Urinary bladder (tissue), 3 donors: ENCODE measurements at regions not wholly inside any gene's neighbourhood (a gene's known extent, or its start where the extent isn't known, plus 50 kb on each side); places are given as distances from the start of the nearest gene placed in this dataset.

Experiments used
- DNase-seq: peaks from one replicate; pipeline ENCODE4 v3.0.0-alpha.2; 2015; ENCODE audit errors: extremely low spot score
- H3K27ac ChIP-seq: one replicate; pipeline ENCODE4 v1.5.1; 2013; ENCODE audit warnings: low read depth, mild to moderate bottlenecking, moderate library complexity
- H3K36me3 ChIP-seq: one replicate; pipeline ENCODE4 v1.6.1; 2013; ENCODE audit warnings: mild to moderate bottlenecking, moderate library complexity; ENCODE audit not compliant: insufficient read depth
- H3K4me1 ChIP-seq: one replicate; pipeline ENCODE4 v1.6.1; 2013; ENCODE audit warnings: mild to moderate bottlenecking, moderate library complexity; ENCODE audit not compliant: insufficient read depth
- H3K4me3 ChIP-seq: one replicate; pipeline ENCODE4 v1.5.1; 2013; ENCODE audit warnings: low read depth, low read length
- WGBS: extraction: QIAGEN DNeasy Blood & Tissue Kit; methylation state at CpG from one replicate; pipeline ENCODE4 v1.1.7; 2013; 5-methylcytosine and 5-hydroxymethylcytosine counted together
- donor health status: healthy with polysubstance abuse.
- donor health status: healthy.

DNA sequence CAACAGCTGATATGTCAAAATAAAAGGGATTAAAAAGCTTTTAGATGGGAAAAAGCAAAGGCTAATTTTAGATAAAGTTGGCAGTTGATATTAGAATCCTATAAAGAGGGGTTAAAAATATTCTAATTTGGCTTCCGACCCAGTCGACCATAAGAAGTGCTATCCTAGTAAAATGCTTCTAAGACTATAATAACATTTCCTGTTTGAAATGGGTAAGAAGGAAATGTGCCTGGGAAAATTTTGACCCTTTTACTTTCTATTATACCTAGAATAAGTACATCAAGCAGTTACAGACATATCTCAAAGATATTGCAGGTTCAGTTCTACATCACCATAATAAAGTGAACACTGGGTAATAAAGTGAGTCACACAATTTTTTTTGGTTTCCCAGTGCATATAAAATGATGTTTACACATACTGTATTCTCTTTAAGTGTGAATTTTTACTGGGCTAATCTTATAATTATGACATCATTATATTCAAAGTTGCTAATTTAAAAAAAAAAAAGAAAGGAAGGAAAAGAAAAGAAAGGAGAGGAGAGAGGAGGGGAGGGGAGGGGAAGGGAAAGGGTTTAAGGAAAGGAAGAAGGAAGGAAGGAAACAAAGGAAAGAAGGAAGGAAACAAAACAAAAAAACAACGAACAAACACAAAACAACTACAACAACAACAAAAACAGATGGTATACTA is 308.2 kb upstream of the NR5A2 start:
- Histone ChIP-seq H3K36me3 (no peaks in the 10 kb centered on the region), H3K4me3 (no peak overlapping the region), H3K4me1 (no peaks in the 10 kb centered on the region), H3K27ac (no peak overlapping the region)
- WGBS = 42% methylated on average over 3 of the region's 3 CpGs
- DNase-seq = no peak

DNA sequence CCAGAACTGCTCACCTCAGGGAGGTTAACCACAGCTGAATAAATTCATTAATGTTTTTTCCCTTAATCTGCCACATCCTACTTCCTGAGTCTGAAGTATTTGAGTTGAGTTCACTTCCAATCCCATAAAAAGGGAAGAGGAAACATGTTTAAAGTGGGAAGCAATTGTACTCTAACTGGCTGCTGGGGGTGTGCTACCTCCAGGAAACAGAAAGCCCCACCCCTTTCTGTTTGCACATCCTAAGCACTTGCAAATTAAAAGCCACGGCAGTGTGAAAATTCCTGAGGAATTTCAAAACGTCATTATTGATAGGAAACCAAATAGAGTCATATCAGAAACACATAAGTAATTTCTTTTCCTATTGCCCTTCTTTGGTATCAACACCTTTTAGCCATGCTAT is 307.0 kb upstream of the NR5A2 start:
- 4% methylated on average over 2 of the region's 2 CpGs for WGBS
- no peak overlapping the region for H3K4me3 ChIP-seq
- H3K27ac ChIP-seq = no peak overlapping the region
- H3K4me1 ChIP-seq = no peaks in the 10 kb centered on the region
- no peak for DNase-seq
- no peaks in the 10 kb centered on the region for H3K36me3 ChIP-seq

DNA sequence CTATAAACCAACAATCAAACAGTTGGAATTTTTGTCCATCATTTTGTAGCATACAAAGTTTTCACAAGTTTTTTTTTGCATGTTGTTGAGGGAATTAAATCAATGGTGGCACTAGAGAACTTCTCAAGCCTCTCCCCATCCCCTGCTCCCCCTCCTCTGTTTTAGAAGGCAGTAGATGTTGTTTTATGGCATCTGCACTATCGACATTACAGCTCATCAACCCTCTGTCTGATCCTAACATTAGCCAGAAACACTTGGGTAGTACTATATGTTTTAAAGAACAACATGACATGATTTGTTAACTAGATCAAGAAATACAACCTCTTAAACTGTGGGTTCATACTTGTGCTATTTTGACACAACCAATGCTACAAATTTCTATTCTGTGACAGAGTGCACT is 306.5 kb upstream of the NR5A2 start:
- Histone ChIP-seq H3K36me3 (no peaks in the 10 kb centered on the region), H3K4me1 (no peaks in the 10 kb centered on the region), H3K4me3 (no peak overlapping the region), H3K27ac (no peak overlapping the region)
- 25% methylated on average over 1 of the region's 1 CpG for WGBS
- no peak for DNase-seq

DNA sequence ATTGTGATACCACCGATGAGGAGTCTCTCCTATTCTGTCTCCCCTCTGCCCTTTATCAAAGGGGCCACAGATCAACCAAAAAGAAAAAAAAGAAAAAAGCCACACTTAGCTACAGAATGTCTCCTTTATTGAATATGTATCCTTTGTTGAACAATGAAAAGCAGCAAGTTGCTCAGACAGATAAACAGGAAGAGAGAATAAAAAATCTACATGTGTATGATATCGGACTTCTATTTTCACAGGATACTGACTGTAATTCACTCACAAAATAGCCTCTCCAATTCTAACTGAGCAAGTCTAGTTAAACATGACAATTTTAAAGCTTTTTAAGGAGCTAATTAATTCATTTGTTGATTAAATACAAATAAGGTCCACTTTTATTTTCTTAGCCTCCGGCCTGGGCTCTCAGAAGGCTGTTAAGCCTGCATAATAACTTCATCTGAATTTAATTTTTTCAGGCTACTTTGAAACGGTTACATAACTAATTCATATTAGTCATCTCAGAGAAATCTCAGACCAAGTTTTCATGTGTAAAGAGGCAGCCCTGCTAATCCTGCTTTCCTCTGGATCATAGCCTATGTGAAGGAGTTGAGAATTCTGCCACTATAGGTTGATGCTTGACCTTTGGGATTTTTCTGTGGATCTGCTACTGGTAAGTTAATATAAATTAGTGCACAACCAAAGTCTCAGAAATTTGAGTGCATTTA is 304.1 kb upstream of the NR5A2 start:
- Histone ChIP-seq H3K36me3 (no peaks in the 10 kb centered on the region), H3K4me3 (no peak overlapping the region), H3K27ac (no peak overlapping the region), H3K4me1 (no peaks in the 10 kb centered on the region)
- 55% methylated on average over 4 of the region's 4 CpGs for whole genome bisulfite sequencing
- no peak for DNase-seq

DNA sequence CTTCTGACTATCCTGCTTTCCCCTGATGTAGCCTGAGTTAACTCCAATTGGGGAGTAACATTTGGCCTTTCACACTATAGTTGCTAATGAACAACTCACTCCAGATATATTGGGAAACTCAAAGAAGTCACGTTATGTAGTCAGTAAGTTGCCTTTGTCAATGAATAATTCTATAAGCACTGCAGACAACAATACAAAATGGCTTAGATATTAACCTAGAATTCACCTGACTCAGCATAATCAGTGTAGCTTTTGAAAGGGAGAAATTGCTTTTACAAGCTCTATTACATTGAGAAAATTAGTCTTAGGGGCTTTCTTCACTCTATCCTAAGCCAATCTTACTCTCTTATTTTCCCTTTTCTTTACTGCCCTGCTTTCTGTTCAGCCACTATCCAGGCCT is 303.5 kb upstream of the NR5A2 start:
- WGBS = 89% methylated on average over 1 of the region's 1 CpG
- no peak for DNase-seq
- no peaks in the 10 kb centered on the region for H3K36me3 ChIP-seq
- no peak overlapping the region for H3K27ac ChIP-seq
- H3K4me3 ChIP-seq = no peak overlapping the region
- no peaks in the 10 kb centered on the region for H3K4me1 ChIP-seq

DNA sequence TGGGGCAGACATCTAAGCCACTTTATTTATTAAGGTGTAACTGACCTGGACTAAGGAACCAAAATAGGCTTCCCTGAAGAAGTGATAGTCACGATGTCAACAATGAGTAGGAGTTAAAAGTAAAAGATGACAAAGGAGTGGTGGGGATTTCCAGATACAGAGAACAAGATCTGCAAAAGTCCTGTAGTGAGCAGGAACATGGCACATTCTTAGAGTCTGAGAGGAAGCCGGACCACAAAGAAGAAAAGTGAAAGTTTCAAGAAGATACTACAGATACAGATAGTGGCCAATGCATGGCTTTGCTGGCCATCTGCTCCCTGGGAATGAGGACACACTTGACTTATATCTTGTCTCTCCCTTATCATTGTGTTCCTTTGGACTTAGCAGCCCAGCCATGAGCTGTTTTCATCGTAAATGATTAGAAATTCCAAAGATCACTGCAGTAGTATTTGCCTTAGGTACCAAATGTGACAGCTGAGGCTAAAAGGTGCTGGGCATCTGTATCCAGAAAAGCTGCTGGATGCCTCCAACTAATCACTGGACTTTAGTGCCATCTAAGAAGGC is 302.4 kb upstream of the NR5A2 start:
- DNase-seq = no peak
- Histone ChIP-seq H3K27ac (no peak overlapping the region), H3K4me1 (no peaks in the 10 kb centered on the region), H3K4me3 (no peak overlapping the region), H3K36me3 (no peaks in the 10 kb centered on the region)
- WGBS = 78% methylated on average over 3 of the region's 3 CpGs

DNA sequence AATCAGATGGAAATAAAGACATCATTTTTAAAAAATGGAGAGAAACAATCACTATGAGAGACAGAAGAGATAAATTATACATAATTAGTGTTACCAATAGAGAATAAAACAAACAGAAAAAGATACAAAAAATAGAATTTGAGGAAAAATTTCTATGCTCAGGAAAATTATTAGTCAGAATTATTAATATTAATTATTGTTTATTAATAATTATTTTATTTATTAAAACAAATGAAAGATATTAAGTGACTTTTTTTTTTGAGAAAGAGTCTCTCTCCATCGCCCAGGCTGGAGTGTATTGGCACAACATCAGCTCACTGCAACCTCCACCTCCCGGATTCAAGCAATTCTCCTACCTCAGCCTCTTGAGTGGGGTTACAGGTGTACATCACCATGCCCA is 299.8 kb upstream of the NR5A2 start:
- Histone ChIP-seq H3K4me3 (no peak overlapping the region), H3K36me3 (no peaks in the 10 kb centered on the region), H3K4me1 (no peaks in the 10 kb centered on the region), H3K27ac (no peak overlapping the region)
- DNase-seq = no peak
- 95% methylated on average over 2 of the region's 2 CpGs for WGBS

DNA sequence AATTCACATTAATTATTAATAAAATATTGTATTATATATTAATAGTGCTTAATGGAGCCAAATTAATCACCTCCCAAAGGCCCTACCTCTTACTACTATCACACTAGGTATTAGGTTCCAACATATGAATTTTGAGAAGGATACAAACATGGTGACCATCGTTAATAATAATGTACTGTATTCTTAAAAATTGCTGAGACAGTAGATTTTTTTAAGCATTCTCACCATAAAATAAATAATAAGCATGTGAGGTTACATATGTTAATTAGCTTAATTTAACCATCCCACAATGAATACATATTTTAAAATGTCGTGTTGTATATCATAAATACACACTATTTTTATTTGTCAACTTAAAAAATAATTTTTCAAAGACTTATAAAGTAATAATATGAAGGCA is 299.2 kb upstream of the NR5A2 start:
- 84% methylated on average over 2 of the region's 2 CpGs for WGBS
- no peak for DNase-seq
- Histone ChIP-seq H3K36me3 (no peaks in the 10 kb centered on the region), H3K4me3 (no peak overlapping the region), H3K4me1 (no peaks in the 10 kb centered on the region), H3K27ac (no peak overlapping the region)

DNA sequence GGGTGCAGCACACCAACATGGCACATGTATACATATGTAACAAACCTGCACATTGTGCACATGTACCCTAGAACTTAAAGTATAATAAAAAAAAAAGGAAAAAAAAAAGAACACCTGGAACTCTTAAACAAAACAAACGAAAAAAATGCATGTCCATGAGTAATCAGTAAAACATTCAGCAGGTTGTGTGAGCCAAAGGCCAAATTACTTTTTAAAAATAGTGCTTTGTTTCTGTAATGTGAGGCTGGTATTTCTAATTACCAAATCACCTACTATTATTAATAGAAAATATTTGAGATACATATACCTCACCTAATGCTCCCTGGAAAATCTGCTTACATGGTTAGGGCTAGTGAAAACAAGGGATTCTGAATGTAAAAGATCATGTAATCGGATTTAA is 294.4 kb upstream of the NR5A2 start:
- 64% methylated on average over 2 of the region's 2 CpGs for WGBS

DNA sequence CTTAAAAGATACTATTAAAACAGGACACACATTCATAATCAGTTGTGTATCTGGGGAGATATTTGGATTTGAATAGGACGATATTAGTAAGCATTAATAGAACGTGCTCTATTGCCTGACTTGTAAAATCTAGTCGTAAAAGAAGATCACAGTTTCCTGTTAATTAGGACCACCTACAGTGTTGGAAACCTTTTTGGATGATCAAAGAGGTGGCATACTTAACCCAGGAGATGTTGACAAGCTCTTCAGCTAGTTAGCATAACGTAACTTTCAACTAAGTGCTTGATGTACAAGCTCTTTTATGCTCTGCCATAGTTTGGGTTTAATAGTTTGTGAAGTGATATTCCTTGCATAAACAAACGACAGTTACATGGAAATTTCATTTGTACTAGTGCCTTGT is 293.3 kb upstream of the NR5A2 start:
- no peak overlapping the region for H3K27ac ChIP-seq
- WGBS = 12% methylated on average over 5 of the region's 5 CpGs
- H3K4me3 ChIP-seq = no peak overlapping the region
- H3K4me1 ChIP-seq = no peaks in the 10 kb centered on the region
- DNase-seq = no peak
- H3K36me3 ChIP-seq = no peaks in the 10 kb centered on the region

More for the DNA sequence above, 294.4 kb upstream of the NR5A2 start:
- DNase-seq = no peak
- Histone ChIP-seq H3K36me3 (no peaks in the 10 kb centered on the region), H3K27ac (no peak overlapping the region), H3K4me1 (no peaks in the 10 kb centered on the region), H3K4me3 (no peak overlapping the region)

DNA sequence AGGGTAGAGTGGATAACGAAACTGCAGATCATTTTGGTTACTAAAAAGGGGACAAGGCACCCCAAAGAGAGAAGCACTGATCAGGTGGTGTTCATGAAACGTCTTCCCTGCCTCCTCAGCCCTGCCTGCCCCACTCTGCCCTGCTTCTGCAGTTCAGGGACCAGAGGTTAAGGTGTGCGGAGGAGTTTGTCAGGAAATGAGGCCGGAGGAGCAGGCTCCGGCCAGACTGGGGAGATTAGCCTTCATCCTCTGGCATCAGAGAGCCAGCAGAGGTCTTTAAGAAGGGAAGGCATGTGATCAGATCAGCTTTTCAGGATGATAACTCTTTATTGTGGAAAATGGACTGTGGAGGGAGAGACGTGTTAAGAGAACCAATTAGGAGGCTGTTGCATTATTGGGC is 291.9 kb upstream of the NR5A2 start:
- DNase-seq = no peak
- 39% methylated on average over 6 of the region's 6 CpGs for WGBS
- H3K4me3 ChIP-seq = no peak overlapping the region
- H3K36me3 ChIP-seq = no peaks in the 10 kb centered on the region
- no peak overlapping the region for H3K27ac ChIP-seq
- H3K4me1 ChIP-seq = no peaks in the 10 kb centered on the region

DNA sequence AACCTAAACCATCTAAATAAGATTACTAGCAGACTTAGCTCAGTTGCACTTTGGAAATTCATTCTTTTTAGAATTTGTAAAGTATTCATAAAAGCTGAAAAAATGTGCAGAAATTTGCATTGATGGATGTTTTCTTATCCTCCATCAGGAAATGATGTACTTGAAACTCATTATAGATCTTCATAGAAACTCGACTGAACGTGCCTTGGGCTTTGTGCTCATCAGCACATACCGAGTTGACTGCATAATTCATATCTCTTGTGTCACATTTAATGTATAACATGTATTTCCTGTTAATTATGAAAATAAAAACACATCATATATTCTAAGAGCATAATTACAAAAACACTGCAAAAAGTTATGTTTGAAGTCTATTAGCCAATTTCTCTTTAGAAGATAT is 290.9 kb upstream of the NR5A2 start:
- DNase-seq = no peak
- Histone ChIP-seq H3K36me3 (no peaks in the 10 kb centered on the region), H3K4me3 (no peak overlapping the region), H3K27ac (no peak overlapping the region), H3K4me1 (no peaks in the 10 kb centered on the region)
- WGBS = 50% methylated on average over 3 of the region's 3 CpGs

DNA sequence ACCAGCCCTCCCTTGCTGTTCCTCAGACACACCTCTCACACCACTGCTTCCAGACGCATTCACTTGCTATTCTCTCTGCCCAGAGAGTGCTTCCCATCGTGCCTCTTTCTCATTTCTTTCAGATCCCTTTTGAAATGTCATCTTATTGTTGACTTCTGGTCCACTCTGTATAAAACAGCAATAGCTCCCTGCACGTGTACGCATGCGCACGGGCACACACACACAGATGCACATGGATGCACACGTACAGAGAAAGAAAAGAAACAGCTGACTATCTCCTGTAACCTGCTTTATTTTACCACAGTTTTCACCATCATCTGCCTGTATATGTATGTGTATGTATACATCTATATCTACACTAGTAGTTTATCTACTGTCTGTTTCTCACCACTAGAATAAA is 285.9 kb upstream of the NR5A2 start:
- Histone ChIP-seq H3K4me1 (no peaks in the 10 kb centered on the region), H3K4me3 (no peak overlapping the region), H3K36me3 (no peaks in the 10 kb centered on the region), H3K27ac (no peak overlapping the region)
- DNase-seq = no peak
- WGBS = 79% methylated on average over 7 of the region's 7 CpGs

DNA sequence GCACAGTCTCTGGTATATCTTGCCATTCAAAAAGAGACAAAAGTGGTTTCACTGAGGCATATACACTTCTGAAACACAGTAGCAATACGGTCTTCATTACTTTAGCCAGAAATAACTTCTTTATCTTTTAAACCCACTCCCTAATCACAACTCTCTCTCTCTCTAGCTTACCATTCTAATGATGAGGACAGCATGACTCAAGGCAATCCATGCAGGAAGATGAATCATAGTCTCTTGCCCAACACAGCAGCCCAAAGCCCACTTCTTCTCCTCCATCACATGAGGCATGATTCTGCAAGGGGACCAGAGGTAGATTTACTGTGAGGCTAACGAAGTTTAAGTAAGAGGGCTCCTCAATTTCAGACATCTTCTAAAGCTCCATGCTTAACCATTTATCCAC is 285.0 kb upstream of the NR5A2 start:
- WGBS = 69% methylated on average over 2 of the region's 2 CpGs
- DNase-seq = no peak
- no peaks in the 10 kb centered on the region for H3K36me3 ChIP-seq
- no peak overlapping the region for H3K27ac ChIP-seq
- no peaks in the 10 kb centered on the region for H3K4me1 ChIP-seq
- H3K4me3 ChIP-seq = no peak overlapping the region
